WTC11 (cell line): ENCODE measurements at regions not wholly inside any gene's neighbourhood (a gene's known extent, or its start where the extent isn't known, plus 50 kb on each side); places are given as distances from the start of the nearest gene placed in this dataset.

ENCODE experiments used
- ATAC-seq: fragments of 200-7000 bp; cut with Tn5 transposase; 2 replicates; pipeline ENCODE4 v1.10.0; 2021; ENCODE audit warnings: mild to moderate bottlenecking, moderate library complexity
- CTCF ChIA-PET: fragments of 300-600 bp; sonication (Branson Sonifier 250); formaldehyde crosslinking; loops from one replicate; lab custom pipeline; 2021; ENCODE audit warnings: antibody characterized with exemption; lab: Charles Lee
- POLR2A ChIA-PET: fragments of 350-600 bp; sonication (Branson Sonifier 250); formaldehyde crosslinking; loops from one replicate; lab custom pipeline; 2021; ENCODE audit warnings: antibody characterized with exemption; lab: Charles Lee
- DNase-seq: peaks from one replicate; pipeline ENCODE4 v3.0.0; 2021; ENCODE audit warnings: low spot score
- H3K27ac Mint-ChIP-seq: 2 replicates; pipeline ENCODE4 v1.8.0; 2021; ENCODE audit warnings: mixed read lengths
- H3K27me3 Mint-ChIP-seq: 2 replicates; pipeline ENCODE4 v1.8.0; 2021; ENCODE audit warnings: low read depth, mild to moderate bottlenecking, moderate library complexity, mixed read lengths
- H3K36me3 Mint-ChIP-seq: 2 replicates; pipeline ENCODE4 v1.8.0; 2021; ENCODE audit warnings: mixed read lengths
- H3K4me1 Mint-ChIP-seq: 2 replicates; pipeline ENCODE4 v1.8.0; 2022; ENCODE audit warnings: mixed read lengths
- H3K4me3 Mint-ChIP-seq: 2 replicates; pipeline ENCODE4 v1.8.0; 2021; ENCODE audit warnings: mild to moderate bottlenecking, moderate library complexity, mixed read lengths
- H3K9me3 Mint-ChIP-seq: 2 replicates; pipeline ENCODE4 v1.8.0; 2021; ENCODE audit warnings: mixed read lengths
- ARID4B ChIP-seq: sonication (generic); formaldehyde crosslinking; IDR thresholded peaks from 2 replicates; pipeline ENCODE4 v1.8.0; 2023; ENCODE audit warnings: missing genetic modification reagents, mild to moderate bottlenecking, borderline replicate concordance
- CTCF ChIP-seq: fragments of 200-600 bp; IDR thresholded peaks from 2 replicates; pipeline ENCODE4 v1.8.0; 2022; ENCODE audit warnings: antibody characterized with exemption
- EMX1 ChIP-seq: fragments of 250-450 bp; sonication (Bioruptor Pico); IDR thresholded peaks from 2 replicates; pipeline ENCODE4 v1.8.0; 2021; ENCODE audit warnings: mild to moderate bottlenecking
- ERG ChIP-seq: fragments of 250-450 bp; sonication (Bioruptor Pico); IDR thresholded peaks from 2 replicates; pipeline ENCODE4 v1.8.0; 2021; ENCODE audit warnings: mild to moderate bottlenecking
- KAT7 ChIP-seq: sonication (generic); formaldehyde crosslinking; IDR thresholded peaks from 2 replicates; pipeline ENCODE4 v1.8.1; 2023; ENCODE audit warnings: missing genetic modification reagents, mild to moderate bottlenecking, borderline replicate concordance
- NFE2L1 ChIP-seq: sonication (generic); formaldehyde crosslinking; IDR thresholded peaks from 2 replicates; pipeline ENCODE4 v1.8.1; 2023; ENCODE audit warnings: missing genetic modification reagents
- NR1H2 ChIP-seq: sonication (generic); formaldehyde crosslinking; IDR thresholded peaks from 2 replicates; pipeline ENCODE4 v1.9.0; 2021; ENCODE audit warnings: mild to moderate bottlenecking, moderate library complexity, missing genetic modification reagents
- PRRX2 ChIP-seq: fragments of 250-450 bp; sonication (Bioruptor Pico); IDR thresholded peaks from 2 replicates; pipeline ENCODE4 v1.8.0; 2021; ENCODE audit warnings: mild to moderate bottlenecking
- RELA ChIP-seq: sonication (generic); formaldehyde crosslinking; IDR thresholded peaks from 2 replicates; pipeline ENCODE4 v1.8.1; 2022; ENCODE audit warnings: missing genetic modification reagents, mild to moderate bottlenecking, borderline replicate concordance
- RORB ChIP-seq: fragments of 250-450 bp; sonication (Bioruptor Pico); IDR thresholded peaks from 2 replicates; pipeline ENCODE4 v1.9.0; 2021; ENCODE audit warnings: mild to moderate bottlenecking
- SP1 ChIP-seq: sonication (generic); formaldehyde crosslinking; conservative IDR thresholded peaks from 2 replicates; pipeline ENCODE4 v1.8.1; 2022; ENCODE audit warnings: missing genetic modification reagents
- USF1 ChIP-seq: sonication (generic); formaldehyde crosslinking; IDR thresholded peaks from 2 replicates; pipeline ENCODE4 v1.8.0; 2022; ENCODE audit warnings: mild to moderate bottlenecking, missing genetic modification reagents
- ZBTB21 ChIP-seq: sonication (generic); formaldehyde crosslinking; IDR thresholded peaks from 2 replicates; pipeline ENCODE4 v1.8.1; 2023; ENCODE audit warnings: mild to moderate bottlenecking, missing genetic modification reagents, borderline replicate concordance
- ZBTB43 ChIP-seq: sonication (generic); formaldehyde crosslinking; IDR thresholded peaks from 2 replicates; pipeline ENCODE4 v1.8.1; 2023; ENCODE audit warnings: mild to moderate bottlenecking, missing genetic modification reagents
- ZNF281 ChIP-seq: sonication (generic); formaldehyde crosslinking; IDR thresholded peaks from 2 replicates; pipeline ENCODE4 v1.8.0; 2023; ENCODE audit warnings: mild to moderate bottlenecking, missing genetic modification reagents
- ZNF416 ChIP-seq: fragments of 250-450 bp; sonication (Bioruptor Pico); IDR thresholded peaks from 2 replicates; pipeline ENCODE4 v1.9.0; 2021; ENCODE audit warnings: mild to moderate bottlenecking, inconsistent platforms
- ZNF423 ChIP-seq: fragments of 250-450 bp; sonication (Bioruptor Pico); IDR thresholded peaks from 2 replicates; pipeline ENCODE4 v2.1.2; 2022; ENCODE audit warnings: mild to moderate bottlenecking, moderate library complexity
- ZNF532 ChIP-seq: fragments of 250-450 bp; sonication (Bioruptor Pico); IDR thresholded peaks from 2 replicates; pipeline ENCODE4 v1.9.0; 2021; ENCODE audit warnings: mild to moderate bottlenecking, borderline replicate concordance

- H3K4me3 Mint-ChIP-seq: no peak overlapping the region
- no peaks in the 10 kb centered on the region for H3K9me3 Mint-ChIP-seq
- TF ChIP-seq ZNF532: no peak
- TF ChIP-seq USF1 (CRISPR knock-in tag): no peak
- POLR2A ChIA-PET: interaction anchor here (0.8 kb wide), 1 partner anchor 13 kb away, joined by 3 read pairs; no protein-coding TSS in a partner anchor
- peaks cover 9% of the 10 kb centered on the region for H3K4me1 Mint-ChIP-seq
- DNase-seq (no peak), ATAC-seq (no peak)
- H3K27ac Mint-ChIP-seq: no peak overlapping the region
- no peaks in the 10 kb centered on the region for H3K36me3 Mint-ChIP-seq
- no peaks in the 10 kb centered on the region for H3K27me3 Mint-ChIP-seq
- CTCF ChIA-PET: interaction anchor here (1.3 to 1.8 kb wide), 3 partner anchors 11 to 78 kb away, joined by 5 to 7 read pairs (median 7); no protein-coding TSS in a partner anchor
Measured at GRCh38 chr21:39048574-39048973, 134.7 kb downstream of the PSMG1 start.

GRCh38 chr21:39048064-39048463 is 135.2 kb downstream of the PSMG1 start:
- Mint-ChIP-seq H3K4me3 (no peak overlapping the region), H3K36me3 (no peaks in the 10 kb centered on the region), H3K27ac (peak overlapping the region; percentile 47), H3K4me1 (peaks cover 9% of the 10 kb centered on the region), H3K27me3 (no peaks in the 10 kb centered on the region), H3K9me3 (peaks cover 2% of the 10 kb centered on the region; the same call in 1 of the 2 replicates)
- POLR2A ChIA-PET: interaction anchor here (0.8 kb wide), 1 partner anchor 14 kb away, joined by 3 read pairs; no protein-coding TSS in a partner anchor
- CTCF ChIA-PET: interaction anchor here (1.3 to 1.8 kb wide), 3 partner anchors 11 to 78 kb away, joined by 5 to 7 read pairs (median 7); no protein-coding TSS in a partner anchor
- DNase-seq (peak; percentile 78), ATAC-seq (peak; percentile 100)
- TF ChIP-seq EMX1 (CRISPR knock-in tag) (no peak), ZNF423 (no peak), ZBTB43 (CRISPR knock-in tag) (no peak), NR1H2 (CRISPR knock-in tag) (no peak), ZNF281 (no peak), KAT7 (CRISPR knock-in tag) (no peak), PRRX2 (CRISPR knock-in tag) (no peak), ARID4B (CRISPR knock-in tag) (no peak), ZBTB21 (CRISPR knock-in tag) (no peak), SP1 (CRISPR knock-in tag) (no peak), ZNF416 (no peak), RORB (CRISPR knock-in tag) (no peak), ERG (CRISPR knock-in tag) (no peak), CTCF (no peak), RELA (no peak), NFE2L1 (CRISPR knock-in tag) (no peak)
